ENCODE measurements at regions not wholly inside any gene's neighbourhood (a gene's known extent, or its start where the extent isn't known, plus 50 kb on each side); places are given as distances from the start of the nearest gene placed in this dataset.

DNA sequence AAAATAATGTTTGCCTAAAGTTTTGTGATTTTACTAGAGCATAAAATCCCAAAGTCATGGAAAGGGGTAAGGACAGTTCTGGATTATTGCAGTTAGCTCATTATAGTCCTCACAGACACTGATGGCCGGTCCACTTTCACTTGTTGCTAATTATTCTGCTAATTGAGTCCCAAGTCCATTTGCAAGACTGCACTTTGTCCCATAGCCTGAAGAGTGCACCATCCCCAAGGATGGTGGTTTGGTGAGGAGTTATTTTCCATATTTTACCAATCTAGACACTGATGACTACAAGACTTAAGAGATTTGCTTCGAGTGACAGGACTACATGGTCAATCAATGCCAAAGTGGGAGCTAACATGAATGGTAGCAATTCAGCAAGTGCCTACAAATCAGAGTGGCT is 181.8 kb upstream of the CACNA2D1 start:
- TF ChIP-seq, protein P1, sequence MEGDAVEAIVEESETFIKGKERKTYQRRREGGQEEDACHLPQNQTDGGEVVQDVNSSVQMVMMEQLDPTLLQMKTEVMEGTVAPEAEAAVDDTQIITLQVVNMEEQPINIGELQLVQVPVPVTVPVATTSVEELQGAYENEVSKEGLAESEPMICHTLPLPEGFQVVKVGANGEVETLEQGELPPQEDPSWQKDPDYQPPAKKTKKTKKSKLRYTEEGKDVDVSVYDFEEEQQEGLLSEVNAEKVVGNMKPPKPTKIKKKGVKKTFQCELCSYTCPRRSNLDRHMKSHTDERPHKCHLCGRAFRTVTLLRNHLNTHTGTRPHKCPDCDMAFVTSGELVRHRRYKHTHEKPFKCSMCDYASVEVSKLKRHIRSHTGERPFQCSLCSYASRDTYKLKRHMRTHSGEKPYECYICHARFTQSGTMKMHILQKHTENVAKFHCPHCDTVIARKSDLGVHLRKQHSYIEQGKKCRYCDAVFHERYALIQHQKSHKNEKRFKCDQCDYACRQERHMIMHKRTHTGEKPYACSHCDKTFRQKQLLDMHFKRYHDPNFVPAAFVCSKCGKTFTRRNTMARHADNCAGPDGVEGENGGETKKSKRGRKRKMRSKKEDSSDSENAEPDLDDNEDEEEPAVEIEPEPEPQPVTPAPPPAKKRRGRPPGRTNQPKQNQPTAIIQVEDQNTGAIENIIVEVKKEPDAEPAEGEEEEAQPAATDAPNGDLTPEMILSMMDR (IDR thresholded peaks at IDR 0.05; ENCODE audit: insufficient read depth, low read depth, low read length): no peak
- TF ChIP-seq EZH2 (IDR thresholded peaks at IDR 0.05; ENCODE audit: insufficient read depth, low read length): no peak
